ENCODE measurements at regions not wholly inside any gene's neighbourhood (a gene's known extent, or its start where the extent isn't known, plus 50 kb on each side); places are given as distances from the start of the nearest gene placed in this dataset.
A peak's percentile ranks its signal among the peaks of the same experiment; 100 is the strongest.

DNA sequence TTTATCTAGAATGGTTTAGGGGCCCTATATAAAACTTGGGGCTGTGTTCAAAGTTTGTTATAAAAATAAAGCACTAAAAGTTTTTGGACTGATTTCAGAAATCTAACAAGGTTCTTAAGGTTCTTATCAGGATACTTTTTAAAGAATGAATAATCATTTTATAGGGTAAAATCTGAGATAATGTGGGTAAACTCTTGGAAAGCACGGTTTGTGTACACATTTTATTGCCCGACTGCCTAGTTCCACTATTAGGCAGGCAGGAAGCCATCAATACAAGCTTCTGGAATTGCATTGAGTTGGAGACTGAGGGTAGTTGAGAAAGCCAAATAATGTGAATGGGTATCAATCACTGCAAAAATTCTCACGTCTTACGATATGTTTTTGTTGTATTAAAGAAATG is 331.0 kb upstream of the PITX2 start:
- no peak overlapping the region for H2AFZ ChIP-seq (ENCODE audit: low read depth, low read length)
- no peak overlapping the region for H3K4me3 ChIP-seq (ENCODE audit: low read length)
- TF ChIP-seq, protein P1, sequence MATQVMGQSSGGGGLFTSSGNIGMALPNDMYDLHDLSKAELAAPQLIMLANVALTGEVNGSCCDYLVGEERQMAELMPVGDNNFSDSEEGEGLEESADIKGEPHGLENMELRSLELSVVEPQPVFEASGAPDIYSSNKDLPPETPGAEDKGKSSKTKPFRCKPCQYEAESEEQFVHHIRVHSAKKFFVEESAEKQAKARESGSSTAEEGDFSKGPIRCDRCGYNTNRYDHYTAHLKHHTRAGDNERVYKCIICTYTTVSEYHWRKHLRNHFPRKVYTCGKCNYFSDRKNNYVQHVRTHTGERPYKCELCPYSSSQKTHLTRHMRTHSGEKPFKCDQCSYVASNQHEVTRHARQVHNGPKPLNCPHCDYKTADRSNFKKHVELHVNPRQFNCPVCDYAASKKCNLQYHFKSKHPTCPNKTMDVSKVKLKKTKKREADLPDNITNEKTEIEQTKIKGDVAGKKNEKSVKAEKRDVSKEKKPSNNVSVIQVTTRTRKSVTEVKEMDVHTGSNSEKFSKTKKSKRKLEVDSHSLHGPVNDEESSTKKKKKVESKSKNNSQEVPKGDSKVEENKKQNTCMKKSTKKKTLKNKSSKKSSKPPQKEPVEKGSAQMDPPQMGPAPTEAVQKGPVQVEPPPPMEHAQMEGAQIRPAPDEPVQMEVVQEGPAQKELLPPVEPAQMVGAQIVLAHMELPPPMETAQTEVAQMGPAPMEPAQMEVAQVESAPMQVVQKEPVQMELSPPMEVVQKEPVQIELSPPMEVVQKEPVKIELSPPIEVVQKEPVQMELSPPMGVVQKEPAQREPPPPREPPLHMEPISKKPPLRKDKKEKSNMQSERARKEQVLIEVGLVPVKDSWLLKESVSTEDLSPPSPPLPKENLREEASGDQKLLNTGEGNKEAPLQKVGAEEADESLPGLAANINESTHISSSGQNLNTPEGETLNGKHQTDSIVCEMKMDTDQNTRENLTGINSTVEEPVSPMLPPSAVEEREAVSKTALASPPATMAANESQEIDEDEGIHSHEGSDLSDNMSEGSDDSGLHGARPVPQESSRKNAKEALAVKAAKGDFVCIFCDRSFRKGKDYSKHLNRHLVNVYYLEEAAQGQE (IDR thresholded peaks at IDR 0.05; ENCODE audit: borderline replicate concordance) = no peak
- H3K79me2 ChIP-seq (replicated peaks; ENCODE audit: insufficient read depth, low read length) = no peaks in the 10 kb centered on the region
- no peaks in the 10 kb centered on the region for H4K20me1 ChIP-seq (ENCODE audit: insufficient read depth)
- H3K4me2 ChIP-seq (ENCODE audit: low read length) = no peak overlapping the region
- H3K36me3 ChIP-seq (ENCODE audit: insufficient read depth, low read length) = no peaks in the 10 kb centered on the region
- no peaks in the 10 kb centered on the region for H3K27me3 ChIP-seq (ENCODE audit: insufficient read depth, low read depth, low read length)
- H3F3A ChIP-seq (ENCODE audit: insufficient read depth, low read length, poor library complexity, severe bottlenecking) = no peaks in the 10 kb centered on the region
- H3K9ac ChIP-seq (ENCODE audit: low read length) = no peak overlapping the region
- no peaks in the 10 kb centered on the region for H3K9me3 ChIP-seq (ENCODE audit: low read length)
- H3K9me2 ChIP-seq (ENCODE audit: insufficient read depth, low read length) = no peaks in the 10 kb centered on the region
- H3K27ac ChIP-seq (ENCODE audit: low read length) = no peak overlapping the region

DNA sequence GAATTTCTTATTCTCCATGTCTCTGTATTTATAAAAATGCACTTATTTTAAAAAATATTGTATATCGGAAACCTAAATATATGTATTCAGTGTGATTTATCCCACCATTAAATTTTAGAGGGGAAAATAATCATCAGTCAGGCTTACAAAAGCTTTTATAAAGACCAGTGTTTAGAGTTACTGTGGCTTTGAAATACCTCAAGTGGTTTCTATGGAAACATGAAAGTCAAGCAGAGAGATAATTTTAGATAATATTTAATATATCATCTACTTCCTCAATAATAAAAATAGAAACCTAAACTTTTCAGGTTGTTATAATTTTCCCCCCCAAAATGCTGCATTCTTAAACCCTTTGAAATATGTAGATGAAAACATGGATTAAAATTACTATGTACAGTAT is 332.9 kb upstream of the PITX2 start:
- TF ChIP-seq MXI1 (conservative IDR thresholded peaks at IDR 0.05; ENCODE audit: poor library complexity, severe bottlenecking) (no peak), EZH2 (IDR thresholded peaks at IDR 0.05; ENCODE audit: borderline replicate concordance, insufficient read depth, low read length, poor library complexity, severe bottlenecking) (no peak), RAD21 (conservative IDR thresholded peaks at IDR 0.05) (no peak), TAF1 (IDR thresholded peaks at IDR 0.05; ENCODE audit: low read depth) (no peak), SMC3 (conservative IDR thresholded peaks at IDR 0.05; ENCODE audit: poor library complexity) (no peak), POLR2AphosphoS5 (IDR thresholded peaks at IDR 0.05) (no peak), EP300 (conservative IDR thresholded peaks at IDR 0.05; ENCODE audit: poor library complexity, severe bottlenecking) (no peak)
- TF ChIP-seq, protein P2, sequence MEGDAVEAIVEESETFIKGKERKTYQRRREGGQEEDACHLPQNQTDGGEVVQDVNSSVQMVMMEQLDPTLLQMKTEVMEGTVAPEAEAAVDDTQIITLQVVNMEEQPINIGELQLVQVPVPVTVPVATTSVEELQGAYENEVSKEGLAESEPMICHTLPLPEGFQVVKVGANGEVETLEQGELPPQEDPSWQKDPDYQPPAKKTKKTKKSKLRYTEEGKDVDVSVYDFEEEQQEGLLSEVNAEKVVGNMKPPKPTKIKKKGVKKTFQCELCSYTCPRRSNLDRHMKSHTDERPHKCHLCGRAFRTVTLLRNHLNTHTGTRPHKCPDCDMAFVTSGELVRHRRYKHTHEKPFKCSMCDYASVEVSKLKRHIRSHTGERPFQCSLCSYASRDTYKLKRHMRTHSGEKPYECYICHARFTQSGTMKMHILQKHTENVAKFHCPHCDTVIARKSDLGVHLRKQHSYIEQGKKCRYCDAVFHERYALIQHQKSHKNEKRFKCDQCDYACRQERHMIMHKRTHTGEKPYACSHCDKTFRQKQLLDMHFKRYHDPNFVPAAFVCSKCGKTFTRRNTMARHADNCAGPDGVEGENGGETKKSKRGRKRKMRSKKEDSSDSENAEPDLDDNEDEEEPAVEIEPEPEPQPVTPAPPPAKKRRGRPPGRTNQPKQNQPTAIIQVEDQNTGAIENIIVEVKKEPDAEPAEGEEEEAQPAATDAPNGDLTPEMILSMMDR (IDR thresholded peaks at IDR 0.05; ENCODE audit: poor library complexity, severe bottlenecking) = no peak
- TF ChIP-seq, protein P1 (IDR thresholded peaks at IDR 0.05; ENCODE audit: borderline replicate concordance) = no peak
- H2AFZ ChIP-seq (ENCODE audit: low read depth, low read length) = no peak overlapping the region
- H3K27ac ChIP-seq (ENCODE audit: low read length) = no peak overlapping the region
- no peaks in the 10 kb centered on the region for H3K9me3 ChIP-seq (ENCODE audit: low read length)
- no peak overlapping the region for H3K9ac ChIP-seq (ENCODE audit: low read length)
- H3K9me2 ChIP-seq (ENCODE audit: insufficient read depth, low read length) = no peaks in the 10 kb centered on the region
- H3K27me3 ChIP-seq (ENCODE audit: insufficient read depth, low read depth, low read length) = no peaks in the 10 kb centered on the region
- H3K36me3 ChIP-seq (ENCODE audit: insufficient read depth, low read length) = no peaks in the 10 kb centered on the region
- no peaks in the 10 kb centered on the region for H3F3A ChIP-seq (ENCODE audit: insufficient read depth, low read length, poor library complexity, severe bottlenecking)
- no peaks in the 10 kb centered on the region for H3K79me2 ChIP-seq (replicated peaks; ENCODE audit: insufficient read depth, low read length)
- H3K4me2 ChIP-seq (ENCODE audit: low read length) = peak overlapping the region; percentile 1
- H4K20me1 ChIP-seq (ENCODE audit: insufficient read depth) = no peaks in the 10 kb centered on the region
- no peak overlapping the region for H3K4me3 ChIP-seq (ENCODE audit: low read length)
